ENCODE measurements at regions not wholly inside any gene's neighbourhood (a gene's known extent, or its start where the extent isn't known, plus 50 kb on each side); places are given as distances from the start of the nearest gene placed in this dataset.

- no peak for DNase-seq (ENCODE audit: low spot score)
Observed at GRCh38 chr1:98480271-98480670, 181.2 kb upstream of the SNX7 start.

- no peak for DNase-seq (ENCODE audit: low spot score)
Observed at GRCh38 chr1:98478121-98478520, 183.4 kb upstream of the SNX7 start.

- no peak for DNase-seq (ENCODE audit: low spot score)
Observed at GRCh38 chr1:98472878-98473277, 188.6 kb upstream of the SNX7 start.

GRCh38 chr1:98471633-98472032 is 189.9 kb upstream of the SNX7 start:
- no peak for DNase-seq (ENCODE audit: low spot score)

DNA sequence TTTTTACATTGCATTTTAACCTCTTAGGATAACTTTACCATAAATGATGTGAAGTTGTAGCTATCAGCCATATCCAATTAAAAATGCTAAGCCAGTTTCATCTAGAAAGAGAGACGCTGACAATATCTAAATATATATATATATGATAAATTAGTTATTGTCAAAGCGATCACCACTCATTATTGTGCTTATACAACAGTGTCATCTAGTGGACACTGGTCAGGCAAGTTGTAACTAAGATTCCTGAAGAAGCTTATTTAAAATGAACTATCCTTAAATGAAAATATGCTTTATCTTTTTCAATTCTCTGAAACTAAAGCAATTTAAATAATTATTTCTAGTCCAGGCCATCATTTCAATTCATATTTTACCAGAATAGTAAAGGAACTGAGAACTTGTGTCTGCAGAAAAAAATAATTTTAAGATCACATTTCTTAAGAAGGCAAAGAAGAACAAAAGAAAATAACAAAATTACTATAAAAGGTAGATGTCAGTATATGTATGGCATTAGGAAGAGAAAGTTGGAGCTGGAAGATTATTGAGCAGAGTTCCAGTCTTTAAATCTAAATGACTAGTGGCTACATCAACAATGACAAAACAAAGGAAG is 193.3 kb upstream of the SNX7 start:
- peak; percentile 31 for DNase-seq (ENCODE audit: low spot score)

- DNase-seq (ENCODE audit: low spot score) = no peak
Observed at GRCh38 chr1:98467586-98467985, 193.9 kb upstream of the SNX7 start.

DNA sequence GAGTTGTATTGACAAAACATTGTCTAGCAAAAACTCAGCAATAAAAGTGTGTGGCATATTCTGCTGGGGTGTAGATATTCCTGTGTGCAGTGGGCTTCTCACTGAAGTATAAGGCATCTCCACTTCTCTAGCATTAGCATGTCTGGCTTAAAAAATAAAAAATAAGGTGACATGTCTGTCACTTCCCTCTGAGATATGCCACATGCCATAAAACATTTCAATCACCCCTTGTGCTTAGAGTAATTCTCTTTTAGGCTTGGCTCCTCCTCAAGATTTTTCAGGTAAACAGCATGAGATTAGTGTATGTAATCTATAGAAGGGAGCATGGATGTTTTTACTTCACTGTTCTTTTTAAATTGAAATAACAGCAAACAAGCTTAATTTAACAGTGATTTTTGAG is 194.4 kb upstream of the SNX7 start:
- no peak for DNase-seq (ENCODE audit: low spot score)

DNA sequence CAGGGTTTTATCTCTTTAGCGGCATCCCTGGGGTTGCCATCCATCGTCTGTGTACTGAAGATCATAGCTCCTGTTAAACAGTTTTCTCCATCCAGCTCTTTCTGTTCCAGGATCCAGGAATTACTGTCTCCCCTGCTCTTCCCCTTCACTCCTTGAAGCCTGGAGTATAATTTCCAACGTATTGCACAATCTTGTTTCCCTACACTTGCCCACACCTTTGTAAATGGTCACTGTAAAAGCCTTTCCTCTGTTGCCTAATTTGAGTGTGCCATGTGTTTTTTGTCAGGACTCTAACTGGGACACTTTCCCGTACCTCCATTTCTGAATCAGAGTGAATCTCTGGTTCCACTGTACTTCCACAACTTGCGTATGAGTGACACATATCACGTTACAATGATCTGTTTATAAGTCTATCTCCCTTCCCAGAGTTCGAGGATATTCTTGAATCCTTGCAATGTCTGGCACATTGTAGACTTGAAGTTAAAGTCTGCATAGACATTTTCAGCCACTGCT is 199.6 kb upstream of the SNX7 start:
- no peak for DNase-seq (ENCODE audit: low spot score)

- no peak for DNase-seq (ENCODE audit: low spot score)
Observed at GRCh38 chr1:98460136-98460535, 201.4 kb upstream of the SNX7 start.

GRCh38 chr1:98459486-98459870 is 202.0 kb upstream of the SNX7 start:
- no peak for DNase-seq (ENCODE audit: low spot score)

DNA sequence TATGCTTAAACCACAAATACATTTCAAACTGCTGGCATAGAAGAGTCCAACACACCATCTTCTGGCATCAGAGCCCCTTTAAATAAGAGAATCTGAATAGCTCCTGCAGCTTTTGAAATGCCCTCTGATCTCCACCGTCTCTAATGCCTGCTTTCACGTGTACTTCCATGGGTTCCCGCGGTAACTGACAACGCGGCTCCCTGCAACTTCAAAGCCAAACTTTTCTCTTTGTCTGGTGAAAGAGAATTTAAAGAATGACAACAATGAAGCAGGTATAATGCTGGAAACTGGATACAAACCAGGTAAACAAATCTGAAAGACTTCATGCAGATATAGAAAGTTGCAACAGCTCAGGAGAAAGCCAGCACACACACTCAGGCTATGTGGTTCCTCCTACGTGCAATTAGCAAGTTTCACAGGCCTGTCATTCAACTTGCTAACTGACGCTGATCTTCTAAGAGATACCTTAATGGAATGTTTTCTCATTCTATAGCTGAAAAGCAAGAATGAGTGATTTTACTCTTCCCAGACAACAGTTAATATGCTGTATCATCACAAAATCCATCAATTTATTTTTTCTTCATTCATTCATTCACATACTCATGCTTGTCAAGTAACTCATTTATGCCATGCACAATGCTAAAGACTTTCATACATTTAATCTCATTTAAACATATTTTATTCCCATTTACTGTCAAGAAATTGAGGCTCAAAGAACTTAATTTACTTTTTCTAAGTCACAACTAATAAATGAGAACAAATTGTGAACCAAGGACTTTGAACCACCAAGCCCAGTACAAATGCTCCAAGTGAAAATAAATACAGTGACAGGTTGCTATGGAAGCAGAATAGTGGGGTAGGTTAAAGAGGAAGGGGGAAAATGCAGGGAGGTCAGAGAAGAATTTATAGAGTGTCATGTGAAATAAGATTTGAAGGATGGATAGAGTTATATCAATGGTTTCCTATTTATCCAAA is 202.7 kb upstream of the SNX7 start:
- peak; percentile 23 for DNase-seq (ENCODE audit: low spot score)

DNA sequence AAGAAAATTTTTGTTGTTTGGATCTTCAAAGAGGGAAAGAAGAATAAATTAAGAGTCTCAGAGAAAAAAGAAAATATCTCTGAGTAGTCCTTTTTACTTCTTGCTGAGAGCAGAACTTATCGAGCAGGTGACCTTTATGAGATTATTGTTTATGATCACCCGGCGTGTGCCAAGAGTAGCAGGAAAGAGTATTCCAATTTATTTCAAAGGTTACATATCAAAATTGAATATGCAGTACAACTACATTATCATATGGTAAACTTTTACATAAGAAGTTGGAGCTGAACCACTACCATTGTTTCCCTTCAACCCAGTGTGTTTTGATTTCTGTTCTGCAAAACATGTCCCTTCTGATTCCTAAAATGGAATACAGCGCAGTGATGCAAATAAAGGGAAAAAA is 204.3 kb upstream of the SNX7 start:
- DNase-seq (ENCODE audit: low spot score) = no peak

DNA sequence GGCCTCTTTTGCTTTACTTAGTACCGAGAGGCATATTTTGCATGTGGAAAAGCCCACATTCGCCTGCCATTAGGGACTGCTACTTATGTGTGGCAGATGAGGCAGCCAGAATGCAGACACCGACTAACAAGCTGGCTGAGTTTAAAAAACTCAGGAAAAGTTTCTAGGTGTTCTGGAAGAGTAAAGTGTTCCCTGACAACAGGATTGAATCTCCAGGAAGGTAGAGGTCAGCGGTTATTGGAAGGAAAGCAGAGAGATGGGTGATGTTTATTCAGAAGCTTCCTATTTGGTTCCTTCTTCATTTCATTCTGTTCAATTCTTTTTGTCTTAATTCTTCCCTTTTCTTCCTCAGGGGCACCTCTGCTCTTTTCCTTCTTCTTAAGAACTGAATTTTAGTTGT is 206.9 kb upstream of the SNX7 start:
- DNase-seq (ENCODE audit: low spot score) = no peak

DNA sequence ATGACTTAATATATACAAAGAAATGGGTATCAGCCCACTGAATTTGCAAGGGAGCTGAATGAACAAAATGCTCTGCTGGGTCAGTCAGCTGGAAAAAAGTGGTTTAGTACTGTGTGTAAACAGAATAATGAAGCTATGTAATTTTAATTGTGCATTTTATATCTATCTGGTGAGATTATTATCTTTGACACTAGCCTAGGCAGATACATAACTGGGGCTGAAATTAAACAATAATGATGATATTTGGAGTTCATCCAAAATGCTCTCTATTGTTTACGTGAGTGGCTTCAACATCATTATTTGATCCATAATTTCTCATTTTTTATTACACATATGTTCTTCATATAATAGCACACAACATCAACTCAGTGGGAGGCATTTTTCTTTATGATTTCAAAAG is 208.5 kb upstream of the SNX7 start:
- DNase-seq (ENCODE audit: low spot score) = no peak

DNA sequence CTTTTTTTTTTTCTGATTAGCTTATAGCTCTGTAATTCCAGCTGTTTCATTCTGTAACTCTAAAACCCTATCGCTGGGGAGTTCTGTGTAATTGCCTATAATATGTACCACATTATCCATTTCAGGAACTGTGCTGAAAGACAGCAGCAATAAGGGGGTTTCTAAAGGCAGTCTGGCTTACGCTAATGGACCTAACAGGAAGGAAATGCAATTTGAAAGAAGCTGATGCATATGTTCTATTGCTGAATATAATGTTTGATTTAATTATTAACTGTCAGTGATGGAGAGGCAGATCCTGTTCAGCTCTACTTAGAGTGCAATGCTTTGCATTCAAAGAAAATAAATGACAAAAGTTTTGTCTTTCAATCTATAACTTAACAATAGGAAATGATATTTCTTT is 209.4 kb upstream of the SNX7 start:
- DNase-seq (ENCODE audit: low spot score) = no peak

- no peak for DNase-seq (ENCODE audit: low spot score)
Observed at GRCh38 chr1:98441281-98441680, 220.2 kb upstream of the SNX7 start.

DNA sequence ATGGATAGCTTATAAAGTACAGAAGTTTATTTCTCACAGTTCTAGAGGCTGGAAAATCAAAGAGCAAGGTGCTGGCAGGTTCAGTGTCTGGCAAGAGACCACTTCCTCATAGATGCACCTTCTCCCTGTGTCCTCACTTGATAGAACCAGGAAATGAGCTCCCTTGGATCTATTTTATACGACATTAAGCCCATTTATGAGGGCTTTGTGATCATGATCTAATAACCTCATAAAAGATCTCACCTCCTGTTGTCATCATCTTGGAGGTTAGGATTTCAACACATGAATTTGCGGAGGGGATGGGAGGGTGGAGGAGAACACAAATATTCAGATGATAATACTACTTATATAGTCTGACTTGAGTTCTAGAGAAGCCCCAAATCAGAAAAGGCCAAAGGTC is 222.1 kb upstream of the SNX7 start:
- DNase-seq (ENCODE audit: low spot score) = no peak

- DNase-seq (ENCODE audit: low spot score) = no peak
Observed at GRCh38 chr1:98437540-98437939, 224.0 kb upstream of the SNX7 start.

DNA sequence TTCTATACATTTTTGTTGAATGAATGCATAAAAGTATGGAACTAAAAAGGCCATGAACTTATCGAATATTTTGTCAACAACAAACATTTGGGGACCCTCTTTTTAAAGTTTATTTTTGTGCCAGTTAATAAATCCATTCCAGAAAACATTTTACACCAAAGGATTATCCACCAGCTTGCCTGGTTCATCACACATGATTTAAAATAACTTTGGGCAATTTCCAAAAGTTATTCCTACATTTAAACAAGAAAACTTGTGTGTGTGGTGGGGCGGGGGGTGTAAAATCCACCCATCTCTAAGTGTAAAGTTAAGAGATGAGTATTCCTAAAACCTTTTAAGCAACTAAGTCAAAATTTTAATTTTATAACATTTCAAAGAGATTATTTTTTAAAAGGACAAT is 224.5 kb upstream of the SNX7 start:
- DNase-seq (ENCODE audit: low spot score) = no peak

DNA sequence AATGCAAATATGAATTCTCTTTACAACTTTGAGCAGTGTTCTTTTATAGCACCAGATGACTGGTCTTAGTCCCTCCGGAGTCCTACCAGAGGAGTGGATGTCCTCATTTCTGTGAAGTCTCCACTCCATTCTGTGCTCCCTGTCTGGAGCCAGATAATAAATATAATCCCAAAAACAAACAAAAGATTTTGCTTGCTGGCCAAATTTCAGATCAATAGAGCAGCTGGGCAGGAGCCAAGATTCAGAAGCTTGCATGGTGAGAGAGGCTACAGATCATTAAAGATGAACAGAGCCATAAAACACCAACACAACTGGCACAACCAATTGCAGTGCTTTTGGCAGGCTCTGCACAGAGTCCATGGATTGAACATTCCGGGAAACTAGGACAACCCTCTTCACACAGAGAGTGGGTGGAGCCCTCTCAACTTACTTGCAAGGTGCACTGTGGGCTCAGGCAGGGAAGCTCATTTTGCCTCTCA is 231.5 kb upstream of the SNX7 start:
- DNase-seq (ENCODE audit: low spot score) = peak; percentile 41

DNA sequence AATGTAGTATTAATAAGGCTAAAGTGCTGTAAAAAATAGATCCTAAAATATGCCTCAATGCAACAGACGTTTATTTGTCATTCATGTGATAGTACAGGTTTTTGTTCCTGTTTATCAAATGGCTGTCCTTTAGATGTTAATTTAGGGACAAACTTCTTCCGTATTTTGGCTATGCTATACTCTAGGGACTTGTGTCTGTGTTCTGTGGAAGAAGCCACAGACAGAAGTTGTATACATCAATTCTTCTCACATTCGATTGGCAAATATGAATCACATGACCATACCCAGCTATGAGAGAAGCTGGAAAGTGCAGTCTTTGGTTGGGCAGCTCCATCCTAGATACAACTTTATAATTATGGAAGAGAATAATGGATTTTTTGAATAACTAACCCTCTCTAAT is 232.7 kb upstream of the SNX7 start:
- DNase-seq (ENCODE audit: low spot score) = no peak

DNA sequence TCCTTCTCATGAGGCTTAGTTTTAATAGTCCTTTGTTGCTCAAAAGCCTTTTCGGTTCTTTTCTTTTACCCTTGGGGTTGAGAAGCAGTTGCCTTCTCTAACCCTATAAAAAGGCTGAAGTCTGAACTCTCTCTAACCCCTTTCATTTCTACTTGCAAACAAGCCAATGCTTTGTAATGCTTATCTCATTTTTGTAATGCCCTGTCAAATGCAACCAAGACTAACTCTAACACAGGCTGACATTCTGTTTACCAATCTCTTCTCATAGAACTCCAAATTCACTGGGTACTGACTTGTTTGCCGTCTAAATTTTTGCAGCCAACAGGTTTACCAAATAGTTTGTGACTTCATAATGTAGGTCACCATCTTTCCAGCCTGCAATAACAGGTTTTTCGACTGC is 233.9 kb upstream of the SNX7 start:
- no peak for DNase-seq (ENCODE audit: low spot score)

DNA sequence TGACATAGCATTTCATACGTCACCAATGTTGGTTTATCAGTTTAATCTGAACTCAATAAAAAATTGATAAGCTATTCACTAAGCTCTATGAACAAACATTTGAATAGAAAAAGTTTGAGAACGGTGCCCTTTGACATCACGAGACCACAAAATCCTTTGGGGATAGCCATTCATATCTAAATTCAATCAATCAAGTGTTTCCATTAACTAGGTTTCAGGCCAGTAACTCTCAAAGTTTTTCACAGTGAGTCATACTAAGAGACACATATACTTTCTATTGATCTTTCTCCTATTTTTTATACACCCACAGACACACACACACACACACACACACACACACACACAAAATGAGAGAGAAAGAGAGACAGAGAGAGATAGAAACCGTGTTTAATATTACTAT is 235.4 kb upstream of the SNX7 start:
- DNase-seq (ENCODE audit: low spot score) = no peak
